GM18526 (cell line): ENCODE measurements at regions not wholly inside any gene's neighbourhood (a gene's known extent, or its start where the extent isn't known, plus 50 kb on each side); places are given as distances from the start of the nearest gene placed in this dataset.

Experiments
- POLR2A ChIP-seq: IDR thresholded peaks from 3 replicates; pipeline ENCODE4 v1.6.1; 2011; ENCODE audit not compliant: insufficient read length; ENCODE audit errors: extremely low read depth

DNA sequence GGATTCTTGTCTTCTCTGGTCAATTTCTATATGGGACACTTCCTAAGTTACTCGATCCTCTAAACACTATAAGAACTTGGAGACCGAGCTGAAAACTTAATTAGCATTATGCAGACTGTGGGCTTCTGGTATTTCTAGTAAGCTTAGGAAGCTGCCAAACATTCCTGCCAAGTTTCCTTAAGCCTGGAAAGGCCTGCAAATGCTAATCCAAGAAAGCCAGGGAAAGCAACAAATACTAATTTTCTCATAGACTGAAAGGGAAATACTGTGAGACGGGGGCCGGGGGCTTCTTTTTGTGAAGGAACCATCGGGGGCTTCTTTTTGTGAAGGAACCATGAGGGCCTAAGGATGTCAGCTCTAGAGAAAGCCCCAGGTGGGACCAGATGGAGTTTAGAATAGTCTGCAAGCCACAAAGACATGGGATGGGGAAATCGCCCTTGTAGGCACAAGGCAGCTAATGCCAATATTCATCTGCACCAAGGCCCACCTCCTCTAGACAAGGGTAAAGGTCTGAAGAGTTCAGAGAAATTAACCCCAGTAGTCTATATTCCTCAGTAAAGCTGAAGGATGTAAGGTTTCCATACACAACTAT, 332.4 kb upstream of the PRDM1 start:
- no peak for TF ChIP-seq POLR2A

- TF ChIP-seq POLR2A: no peak
Observed at GRCh38 chr6:105753207-105753606, 332.9 kb upstream of the PRDM1 start.

DNA sequence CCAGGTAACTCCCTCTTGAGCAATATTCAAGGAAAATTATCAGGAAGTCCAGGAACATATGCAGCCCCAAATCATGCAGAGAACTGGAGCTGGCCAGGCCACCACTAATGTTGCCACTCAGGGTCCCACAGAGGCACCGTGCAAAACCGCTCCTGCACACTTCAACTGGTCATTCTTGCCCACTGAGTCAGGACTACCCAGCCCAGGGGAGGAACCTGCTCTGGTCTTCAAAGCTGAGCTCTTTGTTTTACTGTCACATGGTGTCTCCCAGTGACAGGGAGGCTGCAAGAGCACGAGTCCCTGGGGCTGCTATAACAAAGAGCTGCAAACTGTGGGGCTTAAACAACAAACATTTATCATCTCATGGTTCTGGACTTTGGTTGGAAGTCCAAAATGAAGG, 336.0 kb upstream of the PRDM1 start:
- no peak for TF ChIP-seq POLR2A

DNA sequence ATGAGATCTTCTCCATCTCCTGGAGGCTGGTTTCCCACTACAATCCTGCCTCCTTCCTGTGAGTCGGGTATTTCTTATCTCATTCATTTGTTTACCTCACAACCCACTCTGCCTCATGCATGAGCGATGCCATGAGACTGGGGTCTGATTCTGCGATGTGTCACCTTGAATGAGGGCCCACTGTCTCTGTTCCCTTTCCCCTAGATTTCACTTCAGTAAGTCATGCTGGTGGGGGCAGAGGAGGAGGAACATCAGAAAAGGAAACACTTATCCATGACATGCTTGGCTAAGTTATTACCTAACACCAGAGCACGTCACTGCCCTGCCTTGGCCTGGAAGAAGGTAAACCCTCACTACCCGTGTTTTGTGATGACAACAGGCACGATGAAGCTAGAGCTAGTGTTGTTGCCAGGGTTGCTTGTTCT, 337.4 kb upstream of the PRDM1 start:
- no peak for TF ChIP-seq POLR2A

DNA sequence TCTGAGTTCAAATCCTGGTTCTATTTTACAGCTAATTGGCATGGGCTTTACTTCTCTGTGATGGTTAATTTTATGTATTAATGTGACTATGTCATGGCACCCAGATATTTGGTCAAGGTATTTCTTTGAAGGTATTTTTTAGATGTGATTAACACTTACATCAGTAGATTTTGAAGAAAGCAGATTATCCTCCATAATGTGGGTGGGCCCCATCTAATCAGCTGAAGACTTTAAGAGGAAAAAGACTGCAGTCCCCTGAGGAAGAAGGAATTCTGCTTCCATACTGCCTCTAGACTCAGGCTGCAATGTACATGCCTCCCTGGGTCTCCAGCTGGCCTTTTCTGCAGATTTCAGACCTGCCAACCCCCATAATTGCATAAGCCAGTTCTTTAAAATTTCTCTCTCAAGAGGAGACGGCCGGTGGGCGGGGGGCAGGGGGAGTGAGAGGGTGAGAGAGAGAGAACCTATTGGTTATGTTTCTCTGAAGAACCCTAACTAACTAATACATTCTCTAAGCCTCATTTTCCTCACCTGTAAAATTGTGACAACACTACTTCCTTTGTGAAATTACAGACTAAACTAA, 338.2 kb upstream of the PRDM1 start:
- TF ChIP-seq POLR2A: no peak

DNA sequence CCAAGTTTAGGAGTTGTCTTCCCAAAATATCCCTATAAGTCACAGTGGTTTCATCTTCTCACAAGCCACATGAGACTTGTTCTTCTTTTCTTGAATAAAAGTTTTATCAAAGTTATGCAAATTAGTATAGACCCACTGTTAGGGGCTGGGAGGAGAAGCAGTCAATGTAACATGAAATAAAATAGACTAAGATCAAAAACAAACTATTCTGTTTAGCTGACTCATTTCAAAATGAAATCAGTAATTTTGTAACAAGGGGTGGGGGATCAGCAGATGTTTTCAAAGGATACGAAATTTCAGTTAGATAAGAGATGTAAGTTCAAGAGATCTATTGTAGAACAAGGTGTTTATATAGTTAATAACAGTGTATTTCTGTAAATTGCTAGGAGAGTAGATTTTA, 339.6 kb upstream of the PRDM1 start:
- no peak for TF ChIP-seq POLR2A

GRCh38 chr6:105746130-105746505, 340.0 kb upstream of the PRDM1 start:
- no peak for TF ChIP-seq POLR2A

DNA sequence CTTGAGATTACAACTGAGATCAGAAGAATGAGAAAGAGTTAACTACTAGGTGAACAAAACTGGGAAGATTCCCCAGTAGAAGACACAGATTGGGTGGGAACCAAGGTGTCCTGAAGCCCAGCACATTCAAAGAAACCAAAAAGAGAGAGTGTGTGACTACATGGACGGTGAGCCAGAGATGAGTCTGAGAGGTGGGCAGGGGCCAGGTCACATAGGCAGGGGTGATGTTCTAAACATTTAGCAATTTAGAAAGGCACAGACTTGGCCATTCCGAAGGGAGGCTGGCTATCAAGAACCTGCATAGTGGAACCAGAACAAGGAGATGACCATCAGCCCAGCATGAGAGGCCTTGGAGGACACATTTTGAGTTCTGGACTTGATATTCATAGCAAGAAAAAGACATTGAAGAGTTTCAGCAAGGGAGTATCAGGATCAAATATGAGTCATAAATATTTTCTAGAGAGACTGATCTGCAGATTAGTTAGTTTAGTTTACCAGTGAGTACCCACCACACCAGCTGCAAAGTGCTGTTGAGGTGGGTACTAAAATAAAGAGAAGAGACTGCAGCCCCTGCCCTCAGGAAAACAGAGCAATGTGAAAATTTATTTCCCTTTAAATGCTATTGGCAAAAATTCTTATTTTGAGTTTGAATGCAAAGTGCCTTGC, 340.5 kb upstream of the PRDM1 start:
- TF ChIP-seq POLR2A: no peak

DNA sequence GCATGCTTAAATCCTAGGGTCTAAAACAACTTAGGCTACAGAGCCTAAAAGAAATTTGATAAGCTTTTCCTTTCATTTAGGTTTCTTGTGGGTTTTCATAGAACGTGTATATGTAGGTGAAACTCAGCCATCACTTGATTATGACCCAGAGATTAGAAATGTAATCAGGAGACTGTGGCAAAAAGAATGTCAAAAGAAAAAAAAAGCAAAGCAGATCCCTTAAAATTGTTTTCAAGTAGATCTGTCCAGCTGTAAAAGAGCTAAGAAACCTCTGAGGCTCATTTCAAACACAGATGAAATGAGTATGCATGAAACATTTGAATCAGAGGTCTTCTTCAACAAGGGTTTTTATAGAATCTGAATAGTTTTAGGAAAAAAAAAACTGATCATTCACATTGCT, 341.3 kb upstream of the PRDM1 start:
- no peak for TF ChIP-seq POLR2A

GRCh38 chr6:105740946-105741645, 338.2 kb upstream of the PREP start:
- no peak for TF ChIP-seq POLR2A

GRCh38 chr6:105739764-105740163, 336.9 kb upstream of the PREP start:
- no peak for TF ChIP-seq POLR2A

DNA sequence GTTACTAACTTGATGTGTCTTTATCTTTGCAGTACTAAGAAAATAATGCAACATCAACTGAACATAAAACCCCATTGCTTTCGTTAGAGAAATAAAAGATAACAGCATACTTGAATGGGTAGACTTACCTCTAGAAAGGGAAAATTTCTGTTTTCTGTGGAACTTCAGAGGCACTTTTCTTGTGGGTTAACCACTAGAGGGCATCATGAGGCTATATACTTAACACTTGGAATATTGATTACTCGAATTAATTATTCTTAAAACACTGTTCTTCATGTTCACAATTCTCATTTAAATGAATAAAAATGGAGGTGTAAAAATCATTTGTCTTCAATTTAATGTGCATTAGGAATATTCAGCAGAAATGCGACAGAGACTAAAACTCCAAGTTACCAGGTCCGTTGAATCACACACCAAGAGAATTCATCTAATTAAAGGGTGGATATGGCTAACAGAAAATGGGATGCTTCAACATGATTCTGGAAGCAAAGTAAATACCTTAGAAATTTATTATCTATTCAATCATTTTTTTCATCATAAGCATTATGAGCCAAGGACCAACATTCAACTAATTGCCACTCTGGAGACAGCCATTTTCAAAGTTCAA, 330.8 kb upstream of the PREP start:
- TF ChIP-seq POLR2A: no peak

DNA sequence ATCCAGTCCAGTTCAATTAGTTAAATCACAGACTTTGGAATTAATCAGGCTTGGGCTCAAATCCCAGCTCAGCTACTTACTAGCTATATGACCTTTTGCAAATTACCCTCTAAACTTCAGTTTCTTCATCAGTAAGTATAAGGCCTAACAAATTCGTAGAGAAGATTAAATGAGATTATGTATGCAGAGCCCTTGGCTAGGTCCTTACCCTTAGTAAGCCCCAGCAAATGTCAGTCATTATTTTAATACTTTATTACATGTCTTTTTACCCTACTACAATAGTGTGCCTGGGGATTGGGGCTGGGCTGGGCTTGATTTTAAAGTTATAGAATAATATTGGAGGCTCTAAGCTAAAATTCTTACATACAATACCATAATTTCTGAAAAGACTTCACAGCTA, 326.1 kb upstream of the PREP start:
- no peak for TF ChIP-seq POLR2A

GRCh38 chr6:105726902-105727655, 324.2 kb upstream of the PREP start:
- TF ChIP-seq POLR2A: no peak

GRCh38 chr6:105714846-105715245, 312.0 kb upstream of the PREP start:
- TF ChIP-seq POLR2A: no peak
